ENCODE measurements at regions not wholly inside any gene's neighbourhood (a gene's known extent, or its start where the extent isn't known, plus 50 kb on each side); places are given as distances from the start of the nearest gene placed in this dataset.

DNA sequence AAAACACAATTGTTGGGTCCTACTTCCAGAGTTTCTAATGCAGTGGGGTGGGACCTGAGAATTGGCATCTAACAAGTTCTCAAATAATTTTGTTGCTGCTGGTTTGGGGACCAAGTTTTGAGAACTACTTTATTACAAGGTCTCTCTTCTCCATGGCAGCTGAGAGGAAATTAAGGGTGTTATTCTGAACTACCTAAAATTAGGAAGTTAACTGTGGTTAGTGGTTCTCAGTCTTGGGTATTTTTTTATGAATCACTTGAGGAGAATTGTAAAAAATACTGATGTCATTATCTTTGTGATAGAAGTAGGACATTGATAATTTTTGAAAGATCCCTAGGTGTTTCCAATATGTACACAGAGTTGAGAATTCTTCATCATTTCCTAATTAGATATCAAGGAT lies 210.2 kb downstream of the MC4R start:
- TF ChIP-seq, protein P1, sequence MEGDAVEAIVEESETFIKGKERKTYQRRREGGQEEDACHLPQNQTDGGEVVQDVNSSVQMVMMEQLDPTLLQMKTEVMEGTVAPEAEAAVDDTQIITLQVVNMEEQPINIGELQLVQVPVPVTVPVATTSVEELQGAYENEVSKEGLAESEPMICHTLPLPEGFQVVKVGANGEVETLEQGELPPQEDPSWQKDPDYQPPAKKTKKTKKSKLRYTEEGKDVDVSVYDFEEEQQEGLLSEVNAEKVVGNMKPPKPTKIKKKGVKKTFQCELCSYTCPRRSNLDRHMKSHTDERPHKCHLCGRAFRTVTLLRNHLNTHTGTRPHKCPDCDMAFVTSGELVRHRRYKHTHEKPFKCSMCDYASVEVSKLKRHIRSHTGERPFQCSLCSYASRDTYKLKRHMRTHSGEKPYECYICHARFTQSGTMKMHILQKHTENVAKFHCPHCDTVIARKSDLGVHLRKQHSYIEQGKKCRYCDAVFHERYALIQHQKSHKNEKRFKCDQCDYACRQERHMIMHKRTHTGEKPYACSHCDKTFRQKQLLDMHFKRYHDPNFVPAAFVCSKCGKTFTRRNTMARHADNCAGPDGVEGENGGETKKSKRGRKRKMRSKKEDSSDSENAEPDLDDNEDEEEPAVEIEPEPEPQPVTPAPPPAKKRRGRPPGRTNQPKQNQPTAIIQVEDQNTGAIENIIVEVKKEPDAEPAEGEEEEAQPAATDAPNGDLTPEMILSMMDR (IDR thresholded peaks at IDR 0.05): no peak
- TF ChIP-seq POLR2A (IDR thresholded peaks at IDR 0.05): no peak

All from adrenal gland (tissue), 5 donors.